ENCODE measurements at regions not wholly inside any gene's neighbourhood (a gene's known extent, or its start where the extent isn't known, plus 50 kb on each side); places are given as distances from the start of the nearest gene placed in this dataset.

- Histone ChIP-seq H3K4me3 (no peak overlapping the region), H3K4me1 (peaks cover 0 to 11% (median 4%) of the 10 kb centered on the region in 4 donors), H3K36me3 (no peaks in the 10 kb centered on the region), H3K9me3 (no peaks in the 10 kb centered on the region), H3K27me3 (peaks cover 0 to 2% of the 10 kb centered on the region in 2 donors), H3K27ac (no peak overlapping the region)
- DNase-seq: peak in 1 of 2 donors; percentile 27
- TF ChIP-seq, protein P1, sequence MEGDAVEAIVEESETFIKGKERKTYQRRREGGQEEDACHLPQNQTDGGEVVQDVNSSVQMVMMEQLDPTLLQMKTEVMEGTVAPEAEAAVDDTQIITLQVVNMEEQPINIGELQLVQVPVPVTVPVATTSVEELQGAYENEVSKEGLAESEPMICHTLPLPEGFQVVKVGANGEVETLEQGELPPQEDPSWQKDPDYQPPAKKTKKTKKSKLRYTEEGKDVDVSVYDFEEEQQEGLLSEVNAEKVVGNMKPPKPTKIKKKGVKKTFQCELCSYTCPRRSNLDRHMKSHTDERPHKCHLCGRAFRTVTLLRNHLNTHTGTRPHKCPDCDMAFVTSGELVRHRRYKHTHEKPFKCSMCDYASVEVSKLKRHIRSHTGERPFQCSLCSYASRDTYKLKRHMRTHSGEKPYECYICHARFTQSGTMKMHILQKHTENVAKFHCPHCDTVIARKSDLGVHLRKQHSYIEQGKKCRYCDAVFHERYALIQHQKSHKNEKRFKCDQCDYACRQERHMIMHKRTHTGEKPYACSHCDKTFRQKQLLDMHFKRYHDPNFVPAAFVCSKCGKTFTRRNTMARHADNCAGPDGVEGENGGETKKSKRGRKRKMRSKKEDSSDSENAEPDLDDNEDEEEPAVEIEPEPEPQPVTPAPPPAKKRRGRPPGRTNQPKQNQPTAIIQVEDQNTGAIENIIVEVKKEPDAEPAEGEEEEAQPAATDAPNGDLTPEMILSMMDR (IDR thresholded peaks at IDR 0.05): no peak
- intact Hi-C loops (cut with DNase I; ENCODE audit: low total_unique reads): no loop called here
Measured at GRCh38 chr5:36491856-36492255, 114.5 kb upstream of the SLC1A3 start.

- intact Hi-C loops (cut with DNase I; ENCODE audit: low total_unique reads): no loop called here
Measured at GRCh38 chr5:36492984-36493654, 113.3 kb upstream of the SLC1A3 start.

DNA sequence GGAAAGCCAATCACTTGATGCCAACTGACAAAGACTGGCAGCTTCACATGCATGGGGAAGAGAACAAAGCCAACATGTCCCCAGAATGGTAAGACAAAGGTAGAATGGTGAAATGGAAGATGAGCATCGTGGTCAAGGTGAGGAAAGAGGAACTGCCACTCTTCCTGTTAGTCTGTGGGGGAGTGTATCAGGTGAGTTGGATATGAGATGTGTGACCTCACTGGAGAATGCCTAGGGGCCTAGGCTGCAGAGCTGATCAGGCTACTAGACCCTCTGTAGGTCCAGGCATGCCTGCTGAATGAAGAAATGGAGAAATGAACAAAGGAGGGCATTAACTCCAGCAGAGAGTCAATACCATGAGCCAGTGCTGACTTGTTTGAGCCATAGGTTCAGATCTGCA lies 112.4 kb upstream of the SLC1A3 start:
- intact Hi-C loops (cut with DNase I; ENCODE audit: low total_unique reads): no loop called here
- TF ChIP-seq, protein P1 (IDR thresholded peaks at IDR 0.05): no peak
- no peak overlapping the region for H3K27ac ChIP-seq

More at GRCh38 chr5:36492984-36493654, 113.3 kb upstream of the SLC1A3 start:
- Histone ChIP-seq H3K27me3 (peaks cover 0 to 2% of the 10 kb centered on the region in 2 donors), H3K27ac (no peak overlapping the region), H3K9me3 (no peaks in the 10 kb centered on the region), H3K36me3 (no peaks in the 10 kb centered on the region), H3K4me3 (no peak overlapping the region), H3K4me1 (peaks cover 0 to 11% (median 4%) of the 10 kb centered on the region in 4 donors)
- TF ChIP-seq, protein P1 (IDR thresholded peaks at IDR 0.05): no peak
- DNase-seq: no peak

GRCh38 chr5:36494841-36495601 lies 111.4 kb upstream of the SLC1A3 start:
- H3K27ac ChIP-seq: no peak overlapping the region

More for the DNA sequence above, 112.4 kb upstream of the SLC1A3 start:
- Histone ChIP-seq H3K27me3 (peaks cover 0 to 2% of the 10 kb centered on the region in 2 donors), H3K36me3 (no peaks in the 10 kb centered on the region), H3K4me3 (no peak overlapping the region), H3K4me1 (peaks cover 0 to 11% (median 4%) of the 10 kb centered on the region in 4 donors), H3K9me3 (no peaks in the 10 kb centered on the region)
- no peak for DNase-seq

GRCh38 chr5:36495611-36496010 lies 110.8 kb upstream of the SLC1A3 start:
- intact Hi-C loops (cut with DNase I; ENCODE audit: low total_unique reads): no loop called here
- peaks cover 0 to 2% of the 10 kb centered on the region in 2 donors for H3K27me3 ChIP-seq

More at GRCh38 chr5:36494841-36495601, 111.4 kb upstream of the SLC1A3 start:
- intact Hi-C loops (cut with DNase I; ENCODE audit: low total_unique reads): no loop called here
- peaks cover 0 to 11% (median 4%) of the 10 kb centered on the region in 4 donors for H3K4me1 ChIP-seq
- DNase-seq: no peak
- no peaks in the 10 kb centered on the region for H3K9me3 ChIP-seq
- TF ChIP-seq, protein P1 (IDR thresholded peaks at IDR 0.05): no peak
- H3K4me3 ChIP-seq: no peak overlapping the region
- no peaks in the 10 kb centered on the region for H3K36me3 ChIP-seq
- H3K27me3 ChIP-seq: peaks cover 0 to 2% of the 10 kb centered on the region in 2 donors

More at GRCh38 chr5:36495611-36496010, 110.8 kb upstream of the SLC1A3 start:
- DNase-seq: no peak
- TF ChIP-seq, protein P1 (IDR thresholded peaks at IDR 0.05): no peak
- no peak overlapping the region for H3K27ac ChIP-seq
- H3K4me3 ChIP-seq: no peak overlapping the region
- H3K9me3 ChIP-seq: no peaks in the 10 kb centered on the region
- no peaks in the 10 kb centered on the region for H3K36me3 ChIP-seq
- H3K4me1 ChIP-seq: peaks cover 0 to 11% (median 4%) of the 10 kb centered on the region in 4 donors

Data from tibial artery (tissue), 4 donors.